ENCODE measurements at regions not wholly inside any gene's neighbourhood (a gene's known extent, or its start where the extent isn't known, plus 50 kb on each side); places are given as distances from the start of the nearest gene placed in this dataset.

DNA sequence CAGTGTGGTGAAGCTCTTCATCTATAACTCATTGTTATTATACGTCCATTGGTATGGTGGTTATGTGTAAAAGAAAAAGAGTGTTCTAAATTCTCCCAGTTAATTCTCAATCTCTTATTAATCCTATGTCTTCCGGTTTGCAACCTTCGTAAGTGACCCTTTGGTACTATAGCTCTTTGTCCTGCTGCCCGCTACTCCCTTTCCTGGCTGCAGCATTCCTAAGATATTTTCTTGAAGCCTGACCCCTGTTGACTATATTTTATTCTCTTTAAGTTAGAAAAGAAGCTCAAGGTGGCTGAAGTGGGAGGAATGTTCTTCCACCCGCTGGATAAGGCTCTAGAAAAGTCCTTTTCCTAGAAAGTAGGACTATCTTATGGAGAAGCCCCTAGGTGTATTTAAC, 684.8 kb downstream of the SOCS6 start:
- DNase-seq (ENCODE audit: low read depth) (no peak), FAIRE-seq (no peak)
- Histone ChIP-seq H3K36me3 (ENCODE audit: control insufficient read depth, insufficient read depth, low read length) (no peaks in the 10 kb centered on the region), H3K4me3 (ENCODE audit: low read depth, low read length) (no peak overlapping the region), H3K27me3 (ENCODE audit: control insufficient read depth, insufficient read depth, low read length) (no peaks in the 10 kb centered on the region)
- TF ChIP-seq, protein P1, sequence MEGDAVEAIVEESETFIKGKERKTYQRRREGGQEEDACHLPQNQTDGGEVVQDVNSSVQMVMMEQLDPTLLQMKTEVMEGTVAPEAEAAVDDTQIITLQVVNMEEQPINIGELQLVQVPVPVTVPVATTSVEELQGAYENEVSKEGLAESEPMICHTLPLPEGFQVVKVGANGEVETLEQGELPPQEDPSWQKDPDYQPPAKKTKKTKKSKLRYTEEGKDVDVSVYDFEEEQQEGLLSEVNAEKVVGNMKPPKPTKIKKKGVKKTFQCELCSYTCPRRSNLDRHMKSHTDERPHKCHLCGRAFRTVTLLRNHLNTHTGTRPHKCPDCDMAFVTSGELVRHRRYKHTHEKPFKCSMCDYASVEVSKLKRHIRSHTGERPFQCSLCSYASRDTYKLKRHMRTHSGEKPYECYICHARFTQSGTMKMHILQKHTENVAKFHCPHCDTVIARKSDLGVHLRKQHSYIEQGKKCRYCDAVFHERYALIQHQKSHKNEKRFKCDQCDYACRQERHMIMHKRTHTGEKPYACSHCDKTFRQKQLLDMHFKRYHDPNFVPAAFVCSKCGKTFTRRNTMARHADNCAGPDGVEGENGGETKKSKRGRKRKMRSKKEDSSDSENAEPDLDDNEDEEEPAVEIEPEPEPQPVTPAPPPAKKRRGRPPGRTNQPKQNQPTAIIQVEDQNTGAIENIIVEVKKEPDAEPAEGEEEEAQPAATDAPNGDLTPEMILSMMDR (IDR thresholded peaks at IDR 0.05; ENCODE audit: insufficient read depth, low read length, severe bottlenecking): no peak

DNA sequence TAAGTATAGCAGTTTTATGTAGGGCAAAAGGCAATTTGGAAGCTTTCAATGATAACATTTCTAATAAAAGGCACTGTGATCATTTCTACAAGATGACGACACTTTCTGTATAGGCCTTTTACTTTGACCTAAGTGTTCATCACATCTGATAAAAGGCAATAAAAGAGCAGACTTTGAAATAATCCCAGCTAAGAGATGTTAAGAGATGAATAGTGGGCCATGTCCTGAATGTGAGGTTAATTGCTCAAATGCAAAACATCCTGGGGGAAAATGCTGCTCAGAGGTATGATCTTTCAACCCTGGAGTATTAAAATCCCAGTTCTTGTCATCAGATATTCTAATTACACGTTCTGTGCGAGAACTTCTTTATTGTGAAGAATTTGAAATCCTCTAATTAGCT, 677.6 kb downstream of the SOCS6 start:
- no peaks in the 10 kb centered on the region for H3K27me3 ChIP-seq (ENCODE audit: control insufficient read depth, insufficient read depth, low read length)
- DNase-seq (ENCODE audit: low read depth) (no peak), FAIRE-seq (no peak)
- TF ChIP-seq, protein P1 (IDR thresholded peaks at IDR 0.05; ENCODE audit: insufficient read depth, low read length, severe bottlenecking): no peak
- H3K4me3 ChIP-seq (ENCODE audit: low read depth, low read length): no peak overlapping the region
- no peaks in the 10 kb centered on the region for H3K36me3 ChIP-seq (ENCODE audit: control insufficient read depth, insufficient read depth, low read length)

DNA sequence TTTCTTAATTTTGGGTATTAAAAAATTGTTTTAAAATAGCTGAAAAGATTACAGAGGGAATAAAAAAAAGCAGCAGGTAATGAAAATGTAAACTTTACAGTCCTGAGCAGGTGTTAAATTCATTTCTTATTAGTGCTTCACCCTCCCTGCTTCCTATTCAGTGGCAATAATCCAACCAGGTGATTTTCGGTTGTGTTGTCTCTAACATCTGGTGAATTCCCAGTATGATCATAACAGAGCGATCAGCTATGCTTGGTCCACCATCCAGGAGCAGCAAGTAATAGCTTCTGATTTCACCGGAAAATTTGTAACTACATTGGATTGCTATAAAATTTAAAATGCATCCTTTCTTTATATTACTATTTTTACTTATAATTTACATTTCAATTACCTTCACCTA, 673.1 kb downstream of the SOCS6 start:
- TF ChIP-seq, protein P1 (IDR thresholded peaks at IDR 0.05; ENCODE audit: insufficient read depth, low read length, severe bottlenecking): no peak
- FAIRE-seq: no peak

DNA sequence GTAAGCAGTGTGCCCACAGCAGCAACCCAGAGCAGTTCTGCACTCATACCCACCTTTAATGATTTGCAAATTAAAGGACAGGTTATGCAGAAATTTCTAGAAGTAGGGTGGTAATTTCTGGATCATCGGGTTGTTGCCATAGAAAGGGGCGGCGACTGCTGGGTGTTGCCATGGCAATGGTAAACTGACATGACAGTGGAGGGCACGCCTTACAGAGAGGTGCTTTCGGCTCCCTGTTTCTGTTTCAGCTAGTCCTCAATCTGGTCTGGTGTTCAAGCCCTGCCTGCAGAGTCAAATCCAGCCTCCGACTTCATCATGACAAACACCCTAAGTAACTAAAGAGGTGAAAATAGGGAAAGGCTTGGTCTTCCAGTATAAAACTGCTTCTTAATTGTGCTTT, 667.7 kb downstream of the SOCS6 start:
- H3K36me3 ChIP-seq (ENCODE audit: control insufficient read depth, insufficient read depth, low read length): no peaks in the 10 kb centered on the region
- DNase-seq (ENCODE audit: low read depth) (no peak), FAIRE-seq (no peak)
- TF ChIP-seq, protein P1 (IDR thresholded peaks at IDR 0.05; ENCODE audit: insufficient read depth, low read length, severe bottlenecking): no peak
- no peaks in the 10 kb centered on the region for H3K27me3 ChIP-seq (ENCODE audit: control insufficient read depth, insufficient read depth, low read length)
- no peak overlapping the region for H3K4me3 ChIP-seq (ENCODE audit: low read depth, low read length)

More for the DNA sequence above, 673.1 kb downstream of the SOCS6 start:
- H3K36me3 ChIP-seq (ENCODE audit: control insufficient read depth, insufficient read depth, low read length): no peaks in the 10 kb centered on the region
- no peak overlapping the region for H3K4me3 ChIP-seq (ENCODE audit: low read depth, low read length)
- H3K27me3 ChIP-seq (ENCODE audit: control insufficient read depth, insufficient read depth, low read length): no peaks in the 10 kb centered on the region
- DNase-seq (ENCODE audit: low read depth): no peak

DNA sequence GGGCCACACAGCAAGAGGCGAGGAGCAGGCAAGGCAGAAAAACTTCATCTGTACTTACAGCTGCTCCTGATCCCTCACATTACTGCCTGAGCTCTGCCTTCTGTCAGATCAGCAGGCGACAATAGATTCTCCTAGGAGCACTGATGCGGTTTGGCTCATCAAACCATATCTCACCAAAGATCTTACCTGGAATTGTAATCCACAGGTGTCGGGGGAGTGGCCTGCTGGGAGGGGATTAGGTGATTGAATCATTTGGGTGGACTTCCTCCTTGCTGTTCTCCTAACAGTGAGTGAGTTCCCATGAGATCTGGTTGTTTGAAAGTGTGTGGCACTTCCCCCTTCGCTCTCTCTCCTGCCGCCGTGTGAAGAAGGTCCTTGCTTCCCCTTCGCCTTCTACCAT, 647.3 kb downstream of the SOCS6 start:
- DNase-seq (ENCODE audit: low read depth) (no peak), FAIRE-seq (no peak)
- Histone ChIP-seq H3K4me3 (ENCODE audit: low read depth, low read length) (no peak overlapping the region), H3K27me3 (ENCODE audit: control insufficient read depth, insufficient read depth, low read length) (no peaks in the 10 kb centered on the region), H3K36me3 (ENCODE audit: control insufficient read depth, insufficient read depth, low read length) (no peaks in the 10 kb centered on the region)
- TF ChIP-seq, protein P1 (IDR thresholded peaks at IDR 0.05; ENCODE audit: insufficient read depth, low read length, severe bottlenecking): no peak
